H9 (cell line): ENCODE measurements at regions not wholly inside any gene's neighbourhood (a gene's known extent, or its start where the extent isn't known, plus 50 kb on each side); places are given as distances from the start of the nearest gene placed in this dataset.

Source experiments
- DNase-seq: peaks from one replicate; pipeline ENCODE4 v3.0.0-alpha.2; 2017
- H2AFZ ChIP-seq: one replicate; pipeline ENCODE4 v1.6.1; 2013; ENCODE audit warnings: mild to moderate bottlenecking, low read length, control low read depth, moderate library complexity
- H2AK5ac ChIP-seq: 2 replicates; pipeline ENCODE4 v1.6.1; 2013; ENCODE audit warnings: low read length, control low read depth, mixed read lengths; ENCODE audit not compliant: insufficient read length
- H2BK120ac ChIP-seq: one replicate; pipeline ENCODE4 v1.6.1; 2013; ENCODE audit warnings: low read depth, mild to moderate bottlenecking, low read length, control low read depth, inconsistent platforms; ENCODE audit not compliant: poor library complexity, severe bottlenecking
- H2BK12ac ChIP-seq: 2 replicates; pipeline ENCODE4 v1.6.1; 2013; ENCODE audit warnings: low read length, control low read depth, mixed read lengths, low read depth; ENCODE audit not compliant: insufficient read length
- H2BK15ac ChIP-seq: 2 replicates; pipeline ENCODE4 v1.6.1; 2013; ENCODE audit warnings: low read depth, low read length, control low read depth
- H2BK20ac ChIP-seq: one replicate; pipeline ENCODE4 v1.6.1; 2013; ENCODE audit warnings: low read depth, mild to moderate bottlenecking, low read length, control low read depth, inconsistent platforms; ENCODE audit not compliant: poor library complexity, severe bottlenecking
- H2BK5ac ChIP-seq: 2 replicates; pipeline ENCODE4 v1.6.1; 2013; ENCODE audit warnings: low read length, control low read depth, mixed read lengths; ENCODE audit not compliant: insufficient read length
- H3K14ac ChIP-seq: 2 replicates; pipeline ENCODE4 v1.6.1; 2013; ENCODE audit warnings: low read length, control low read depth; ENCODE audit not compliant: insufficient read depth
- H3K18ac ChIP-seq: 2 replicates; pipeline ENCODE4 v1.6.1; 2013; ENCODE audit warnings: low read depth, mild to moderate bottlenecking, mixed read lengths, low read length, control low read depth; ENCODE audit not compliant: insufficient read length
- H3K23ac ChIP-seq: 2 replicates; pipeline ENCODE4 v1.6.1; 2013; ENCODE audit warnings: low read length, control low read depth, mixed read lengths, low read depth; ENCODE audit not compliant: insufficient read length
- H3K23me2 ChIP-seq: 2 replicates; pipeline ENCODE4 v1.6.1; 2013; ENCODE audit warnings: low read depth, mild to moderate bottlenecking, mixed read lengths, low read length, control low read depth; ENCODE audit not compliant: insufficient read length, poor library complexity, severe bottlenecking
- H3K27ac ChIP-seq: 2 replicates; pipeline ENCODE4 v1.5.1; 2013; ENCODE audit warnings: low read length, control low read depth, mixed read lengths, low read depth; ENCODE audit not compliant: insufficient read length
- H3K27me3 ChIP-seq: 2 replicates; pipeline ENCODE4 v1.6.1; 2013; ENCODE audit warnings: low read length, control low read depth, inconsistent platforms; ENCODE audit not compliant: insufficient read depth
- H3K4ac ChIP-seq: 2 replicates; pipeline ENCODE4 v1.6.1; 2013; ENCODE audit warnings: low read depth, mild to moderate bottlenecking, control low read depth, inconsistent platforms, low read length, moderate library complexity
- H3K4me1 ChIP-seq: 2 replicates; pipeline ENCODE4 v1.6.1; 2013; ENCODE audit warnings: low read length, control low read depth, inconsistent platforms; ENCODE audit not compliant: insufficient read depth
- H3K4me2 ChIP-seq: 2 replicates; pipeline ENCODE4 v1.6.1; 2013; ENCODE audit warnings: low read length, control low read depth, mixed read lengths; ENCODE audit not compliant: insufficient read length, insufficient read depth
- H3K56ac ChIP-seq: 2 replicates; pipeline ENCODE4 v1.6.1; 2013; ENCODE audit warnings: low read depth, mild to moderate bottlenecking, mixed read lengths, low read length, control low read depth; ENCODE audit not compliant: insufficient read length
- H3K79me1 ChIP-seq: 2 replicates; pipeline ENCODE4 v1.6.1; 2013; ENCODE audit warnings: low read depth, mild to moderate bottlenecking, moderate library complexity, low read length, control low read depth, inconsistent platforms; ENCODE audit not compliant: insufficient read depth, poor library complexity, severe bottlenecking
- H3K79me2 ChIP-seq: 2 replicates; pipeline ENCODE4 v1.6.1; 2013; ENCODE audit warnings: low read length, control low read depth, inconsistent platforms; ENCODE audit not compliant: insufficient read depth
- H3K9ac ChIP-seq: 2 replicates; pipeline ENCODE4 v1.6.1; 2013; ENCODE audit warnings: low read length, control low read depth, mixed read lengths; ENCODE audit not compliant: insufficient read length; ENCODE audit errors: extremely low read depth
- H3K9me3 ChIP-seq: one replicate; pipeline ENCODE4 v1.6.1; 2013; ENCODE audit warnings: low read depth, low read length, inconsistent platforms; ENCODE audit not compliant: control insufficient read depth
- H3T11ph ChIP-seq: one replicate; pipeline ENCODE4 v1.6.1; 2013; ENCODE audit warnings: mild to moderate bottlenecking, low read length, control low read depth, inconsistent platforms
- H4K20me1 ChIP-seq: one replicate; pipeline ENCODE4 v1.6.1; 2013; ENCODE audit not compliant: control insufficient read depth, insufficient read length, insufficient read depth
- H4K5ac ChIP-seq: 2 replicates; pipeline ENCODE4 v1.6.1; 2013; ENCODE audit warnings: low read depth, mild to moderate bottlenecking, mixed read lengths, low read length, control low read depth; ENCODE audit not compliant: insufficient read length
- H4K8ac ChIP-seq: replicated peaks from 2 replicates; pipeline ENCODE4 v1.6.1; 2013; ENCODE audit warnings: low read length, control low read depth, mixed read lengths, low read depth; ENCODE audit not compliant: insufficient read length
- H4K91ac ChIP-seq: 2 replicates; pipeline ENCODE4 v1.6.1; 2013; ENCODE audit warnings: low read depth, mild to moderate bottlenecking, moderate library complexity, mixed read lengths, low read length, control low read depth; ENCODE audit not compliant: insufficient read length
- H3K27ac Mint-ChIP-seq, 3 experiments: 2 replicates in 2 of 3; 3 replicates in 1 of 3; pipeline ENCODE4 v1.8.0; 2020 to 2021; ENCODE audit warnings: mixed read lengths in 3 of 3, mild to moderate bottlenecking in 1 of 3, moderate library complexity in 1 of 3
- H3K27me3 Mint-ChIP-seq: 2 replicates; pipeline ENCODE4 v1.8.0; 2021; ENCODE audit warnings: low read depth, mild to moderate bottlenecking, moderate library complexity, mixed read lengths
- H3K36me3 Mint-ChIP-seq, 3 experiments: 2 replicates in 2 of 3; 3 replicates in 1 of 3; pipeline ENCODE4 v1.8.0; 2020 to 2021; ENCODE audit warnings: low read depth in 3 of 3, mixed read lengths in 3 of 3; ENCODE audit not compliant: insufficient read depth in 1 of 3
- H3K4me1 Mint-ChIP-seq, 2 experiments: 2 replicates each; pipeline ENCODE4 v1.8.0; 2020; ENCODE audit warnings: mixed read lengths in 2 of 2
- H3K4me3 Mint-ChIP-seq, 2 experiments: 2 replicates in 1 of 2; 3 replicates in 1 of 2; pipeline ENCODE4 v1.8.0; 2020 to 2021; ENCODE audit warnings: mild to moderate bottlenecking in 2 of 2, mixed read lengths in 2 of 2, moderate library complexity in 1 of 2
- H3K9me3 Mint-ChIP-seq, 2 experiments: 2 replicates in 1 of 2; 3 replicates in 1 of 2; pipeline ENCODE4 v1.8.0; 2020; ENCODE audit warnings: mild to moderate bottlenecking in 2 of 2, mixed read lengths in 2 of 2, moderate library complexity in 1 of 2
- WGBS: extraction: QIAGEN DNeasy Blood & Tissue Kit; methylation state at CpG from one replicate; pipeline ENCODE4 v1.1.7; 2013; ENCODE audit warnings: missing lambda C conversion rate, low lambda C conversion rate, mixed read lengths; ENCODE audit not compliant: insufficient read length; ENCODE audit errors: extremely low coverage; 5-methylcytosine and 5-hydroxymethylcytosine counted together
- TF ChIP-seq, protein P1 (sequence below): fragments of 200-600 bp; sonication (generic); conservative IDR thresholded peaks from 3 replicates; pipeline ENCODE4 v1.8.0; 2021; ENCODE audit warnings: antibody characterized with exemption, mild to moderate bottlenecking

DNA sequence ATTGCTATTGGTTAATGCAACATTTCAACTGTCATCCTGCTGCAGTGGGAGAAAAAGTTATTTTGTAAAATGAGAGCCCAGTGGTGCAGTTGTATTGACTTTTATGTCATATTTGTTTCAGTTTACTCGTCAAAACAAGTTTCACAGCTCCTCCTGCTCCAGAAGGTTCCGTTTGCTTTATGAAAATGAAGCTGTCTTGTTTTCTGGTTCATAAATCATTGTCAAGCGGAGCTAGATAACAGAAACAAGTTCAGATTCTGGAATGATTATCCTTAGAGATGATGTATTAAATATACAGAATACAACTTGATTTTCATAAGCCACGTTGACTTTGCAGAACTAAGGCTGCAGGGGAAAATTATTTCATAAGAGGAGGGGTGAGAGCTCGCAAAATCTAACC, 970.5 kb upstream of the NR2F2 start:
- no peaks in the 10 kb centered on the region for H3K4me1 Mint-ChIP-seq

More for the DNA sequence above, 970.5 kb upstream of the NR2F2 start:
- Histone ChIP-seq H3K14ac (no peak overlapping the region), H3K4me1 (no peaks in the 10 kb centered on the region), H3K4ac (no peak overlapping the region), H2BK120ac (no peak overlapping the region), H3K23ac (no peak overlapping the region), H2BK20ac (no peak overlapping the region), H4K91ac (no peak overlapping the region), H2BK12ac (no peak overlapping the region), H3K23me2 (no peaks in the 10 kb centered on the region), H4K8ac (no peak overlapping the region), H2AFZ (no peak overlapping the region), H3K18ac (no peak overlapping the region), H3K27ac (no peak overlapping the region), H2BK5ac (no peak overlapping the region), H3K79me2 (no peaks in the 10 kb centered on the region), H3K79me1 (no peaks in the 10 kb centered on the region), H3T11ph (no peak overlapping the region), H4K20me1 (no peaks in the 10 kb centered on the region), H3K9ac (no peak overlapping the region), H3K27me3 (no peaks in the 10 kb centered on the region), H3K9me3 (no peaks in the 10 kb centered on the region), H3K56ac (no peak overlapping the region), H4K5ac (no peak overlapping the region), H2AK5ac (no peak overlapping the region), H2BK15ac (no peak overlapping the region), H3K4me2 (no peak overlapping the region)
- H3K4me3 Mint-ChIP-seq: no peak overlapping the region
- WGBS: no CpG with 5 or more reads among the region's 5 CpGs
- peaks cover 0 to 4% (median 4%) of the 10 kb centered on the region in 3 experiments; a peak in 5 of 7 replicates for H3K36me3 Mint-ChIP-seq
- H3K27me3 Mint-ChIP-seq: no peaks in the 10 kb centered on the region
- peaks cover 7 to 17% of the 10 kb centered on the region in 2 experiments; a peak in 4 of 5 replicates for H3K9me3 Mint-ChIP-seq
- TF ChIP-seq, protein P1, sequence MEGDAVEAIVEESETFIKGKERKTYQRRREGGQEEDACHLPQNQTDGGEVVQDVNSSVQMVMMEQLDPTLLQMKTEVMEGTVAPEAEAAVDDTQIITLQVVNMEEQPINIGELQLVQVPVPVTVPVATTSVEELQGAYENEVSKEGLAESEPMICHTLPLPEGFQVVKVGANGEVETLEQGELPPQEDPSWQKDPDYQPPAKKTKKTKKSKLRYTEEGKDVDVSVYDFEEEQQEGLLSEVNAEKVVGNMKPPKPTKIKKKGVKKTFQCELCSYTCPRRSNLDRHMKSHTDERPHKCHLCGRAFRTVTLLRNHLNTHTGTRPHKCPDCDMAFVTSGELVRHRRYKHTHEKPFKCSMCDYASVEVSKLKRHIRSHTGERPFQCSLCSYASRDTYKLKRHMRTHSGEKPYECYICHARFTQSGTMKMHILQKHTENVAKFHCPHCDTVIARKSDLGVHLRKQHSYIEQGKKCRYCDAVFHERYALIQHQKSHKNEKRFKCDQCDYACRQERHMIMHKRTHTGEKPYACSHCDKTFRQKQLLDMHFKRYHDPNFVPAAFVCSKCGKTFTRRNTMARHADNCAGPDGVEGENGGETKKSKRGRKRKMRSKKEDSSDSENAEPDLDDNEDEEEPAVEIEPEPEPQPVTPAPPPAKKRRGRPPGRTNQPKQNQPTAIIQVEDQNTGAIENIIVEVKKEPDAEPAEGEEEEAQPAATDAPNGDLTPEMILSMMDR: no peak
- no peak overlapping the region for H3K27ac Mint-ChIP-seq
- no peak for DNase-seq
